Dermis microvascular lymphatic vessel endothelial cell (primary cell): ENCODE measurements at regions not wholly inside any gene's neighbourhood (a gene's known extent, or its start where the extent isn't known, plus 50 kb on each side); places are given as distances from the start of the nearest gene placed in this dataset.
A peak's percentile ranks its signal among the peaks of the same experiment; 100 is the strongest.
"Not testable (repeated sequence)": the region's sequence is repeated elsewhere in the genome, so short reads cannot be mapped to it uniquely, and the experiment has no call there.

ENCODE experiments used
- DNase-seq, 2 donors: peaks; one replicate each; pipeline versions ENCODE4 v3.0.0 to v3.0.0-alpha.2; 2010; ENCODE audit warnings: low read depth in 2 of 2

DNA sequence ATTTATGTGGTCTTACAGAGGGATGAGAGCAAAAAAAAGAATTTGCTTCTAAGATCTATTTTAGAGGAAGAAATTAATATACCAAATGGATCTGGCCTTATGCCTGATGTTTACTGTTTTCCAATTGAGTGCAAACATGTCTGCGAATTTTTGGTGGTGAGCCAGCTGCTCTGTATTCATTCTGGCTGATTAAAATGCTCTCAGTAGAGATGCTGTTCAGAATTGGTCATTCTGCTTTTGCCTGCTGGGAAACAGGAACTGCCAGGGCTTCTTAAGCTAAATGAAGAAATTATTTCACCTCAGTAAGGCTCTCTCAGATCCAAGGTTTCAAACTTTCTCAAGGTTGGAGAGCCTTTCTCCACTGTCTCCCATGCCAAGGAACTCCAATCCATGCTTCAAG lies 132.0 kb upstream of the SV2C start:
- no peak for DNase-seq

DNA sequence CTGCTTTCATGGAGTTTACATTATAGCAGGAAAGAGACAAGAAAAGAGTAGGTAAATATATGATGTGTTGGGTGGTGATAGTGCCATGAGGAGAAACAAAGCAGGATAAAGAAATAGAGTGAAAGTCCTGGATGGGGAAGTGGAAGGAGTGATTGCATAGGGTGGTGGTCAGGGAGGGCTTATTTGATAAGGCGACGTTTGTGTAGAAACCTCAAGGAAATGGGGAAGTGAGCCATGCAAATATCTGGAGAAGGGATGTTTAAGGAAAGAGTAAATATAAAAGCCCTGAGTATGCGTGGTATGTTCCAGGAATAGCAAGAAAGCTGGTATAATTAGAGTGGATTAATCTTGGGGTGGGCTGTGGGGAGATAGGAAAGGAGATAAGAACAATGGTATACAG lies 134.7 kb upstream of the SV2C start:
- no peak for DNase-seq

DNA sequence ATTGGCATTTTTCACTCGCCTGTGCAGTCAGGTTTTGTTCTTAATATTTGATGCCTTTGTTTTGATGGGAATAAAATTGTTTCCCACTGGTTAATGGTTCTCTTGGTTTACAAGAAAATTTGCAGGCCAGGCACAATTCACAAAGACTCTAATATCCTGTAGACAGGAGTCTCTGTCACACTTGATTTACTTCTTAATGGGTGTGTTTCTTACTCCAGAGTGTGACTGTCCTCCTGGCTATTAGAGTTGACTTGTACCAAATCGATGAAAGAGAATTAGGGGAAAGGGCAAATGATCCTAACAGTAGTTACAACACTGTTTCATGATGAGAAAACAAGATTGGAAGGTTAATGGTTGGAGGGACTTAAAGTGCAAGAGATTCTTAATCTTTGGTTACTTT lies 142.8 kb upstream of the SV2C start:
- DNase-seq = no peak

- DNase-seq = no peak
Measured at GRCh38 chr5:75935572-75935971, 147.6 kb upstream of the SV2C start.

GRCh38 chr5:75933489-75933888 lies 149.7 kb upstream of the SV2C start:
- DNase-seq = no peak

DNA sequence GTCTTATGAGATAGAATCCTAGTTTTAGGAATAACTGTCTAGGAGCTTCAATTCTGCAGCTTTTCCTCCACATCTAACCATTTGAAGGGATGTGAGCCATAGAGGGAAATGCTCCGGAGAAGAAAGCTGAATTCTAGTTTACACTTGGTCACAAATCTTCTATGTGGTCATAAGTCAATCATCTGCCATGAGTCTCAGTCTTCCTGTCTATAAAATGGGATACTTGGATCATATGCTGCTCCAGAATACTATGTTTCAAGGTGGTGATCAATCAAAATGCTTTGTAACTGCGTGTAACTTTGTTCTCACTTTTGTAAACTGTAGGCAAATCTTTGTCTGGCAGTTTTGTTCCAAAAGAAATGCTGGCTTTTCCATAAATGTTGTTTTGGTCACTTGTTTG lies 152.0 kb upstream of the SV2C start:
- DNase-seq = no peak

- no peak for DNase-seq
Measured at GRCh38 chr5:75928992-75929391, 154.2 kb upstream of the SV2C start.

- no peak for DNase-seq
Measured at GRCh38 chr5:75922480-75922879, 160.7 kb upstream of the SV2C start.

- no peak for DNase-seq
Measured at GRCh38 chr5:75921011-75921410, 162.2 kb upstream of the SV2C start.

DNA sequence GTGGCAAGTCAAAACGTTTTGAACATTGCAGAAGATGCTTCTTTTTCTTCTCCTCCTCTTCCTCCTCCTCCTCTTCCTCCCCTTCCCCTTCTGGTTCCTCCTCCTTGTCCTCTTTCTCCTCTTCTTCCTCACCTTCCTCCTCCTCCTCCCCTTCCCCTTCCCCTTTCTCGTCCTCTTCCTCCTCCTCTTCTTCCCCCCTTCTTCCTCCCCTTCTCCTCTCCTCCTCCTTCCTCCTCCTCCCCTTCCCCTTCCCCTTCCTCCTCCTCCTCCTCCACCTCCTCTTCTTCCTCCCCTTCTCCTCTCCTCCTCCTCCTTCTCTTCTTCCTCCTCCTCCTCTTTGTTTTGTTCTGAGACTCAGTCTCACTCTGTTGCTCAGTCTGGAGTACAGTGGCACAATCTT lies 167.0 kb upstream of the SV2C start:
- no peak for DNase-seq

GRCh38 chr5:75909223-75909622 lies 174.0 kb upstream of the SV2C start:
- DNase-seq = no peak

GRCh38 chr5:75907651-75908050 lies 175.5 kb upstream of the SV2C start:
- no peak for DNase-seq

- DNase-seq = no peak
Measured at GRCh38 chr5:75894482-75894881, 177.2 kb upstream of the POC5 start.

GRCh38 chr5:75891736-75892135 lies 174.5 kb upstream of the POC5 start:
- DNase-seq = no peak

- DNase-seq = no peak
Measured at GRCh38 chr5:75891020-75891419, 173.8 kb upstream of the POC5 start.

DNA sequence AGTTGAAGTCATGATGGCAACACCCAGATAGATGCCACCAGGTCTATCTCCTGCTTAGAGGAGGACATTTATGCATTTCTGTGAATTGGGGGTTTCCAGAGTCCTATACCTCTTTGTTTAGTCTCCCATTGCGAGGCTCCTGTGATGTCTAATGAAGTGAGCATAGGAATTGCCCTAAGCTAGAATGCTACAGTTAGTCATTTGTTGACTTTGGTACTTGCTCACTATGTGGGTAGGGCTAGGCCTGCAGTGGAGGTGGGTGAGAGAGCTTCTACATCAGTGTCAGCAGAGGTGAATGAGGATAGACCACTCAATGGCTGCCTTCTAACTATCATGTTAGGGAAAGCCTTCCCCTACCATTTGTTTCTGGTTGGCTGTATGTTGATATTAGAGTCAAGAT lies 173.3 kb upstream of the POC5 start:
- no peak for DNase-seq

GRCh38 chr5:75886706-75887105 lies 169.5 kb upstream of the POC5 start:
- peak in 1 of 2 donors; percentile 19 for DNase-seq

DNA sequence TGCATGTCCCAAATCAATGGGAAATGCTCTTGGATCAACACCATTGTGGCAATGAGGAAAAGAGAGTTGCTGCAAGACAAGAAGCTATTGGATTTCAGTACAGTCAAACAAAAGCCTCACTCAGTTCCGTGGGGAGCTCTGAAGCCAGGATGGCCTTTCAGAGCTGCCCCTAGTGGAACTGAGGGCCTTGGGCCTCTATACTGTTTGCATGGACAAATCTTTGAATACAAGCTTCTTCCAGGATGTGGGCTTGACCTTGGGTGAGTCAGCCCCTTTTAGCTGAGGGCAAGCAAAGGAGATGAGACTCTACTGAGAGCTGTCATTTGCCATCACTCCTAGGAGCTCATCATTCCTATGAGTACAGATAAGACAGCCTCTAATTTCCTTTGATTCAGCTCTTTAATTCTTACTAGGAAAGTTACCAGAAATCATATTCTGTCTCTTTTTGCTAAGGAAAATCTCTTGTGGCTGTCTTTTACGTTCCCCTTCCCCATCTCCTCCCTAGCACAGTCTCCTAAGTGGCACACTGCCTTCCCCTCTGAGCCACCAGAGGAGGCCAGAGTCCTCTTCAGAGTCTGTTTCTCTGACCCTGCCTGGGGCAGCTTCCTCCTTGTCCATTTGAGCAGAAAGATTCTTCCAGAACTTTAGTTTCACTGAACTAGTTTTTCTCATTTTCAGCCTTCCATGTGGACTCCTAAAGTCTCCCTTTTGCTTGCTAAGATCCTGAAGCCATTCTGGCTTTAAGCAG lies 168.8 kb upstream of the POC5 start:
- DNase-seq = no peak

GRCh38 chr5:75885321-75885720 lies 168.1 kb upstream of the POC5 start:
- no peak for DNase-seq

DNA sequence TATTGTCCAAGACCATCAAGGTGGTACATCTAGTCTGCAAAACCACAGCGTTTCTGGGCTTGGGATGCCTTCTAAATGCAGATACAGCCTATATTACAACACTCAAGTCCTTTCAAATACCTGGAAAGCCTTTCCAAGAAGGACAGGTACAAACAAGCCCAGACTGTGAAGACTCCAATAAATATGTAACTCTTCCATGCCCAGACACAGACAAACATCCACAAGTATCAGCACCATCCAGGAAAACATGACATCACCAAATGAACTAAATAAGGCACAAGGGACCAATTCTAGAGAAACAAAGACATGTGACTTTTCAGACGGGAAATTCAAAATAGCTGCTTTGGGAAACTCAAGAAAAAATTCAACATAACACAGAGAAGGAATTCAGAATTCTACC lies 152.7 kb upstream of the POC5 start:
- no peak for DNase-seq

DNA sequence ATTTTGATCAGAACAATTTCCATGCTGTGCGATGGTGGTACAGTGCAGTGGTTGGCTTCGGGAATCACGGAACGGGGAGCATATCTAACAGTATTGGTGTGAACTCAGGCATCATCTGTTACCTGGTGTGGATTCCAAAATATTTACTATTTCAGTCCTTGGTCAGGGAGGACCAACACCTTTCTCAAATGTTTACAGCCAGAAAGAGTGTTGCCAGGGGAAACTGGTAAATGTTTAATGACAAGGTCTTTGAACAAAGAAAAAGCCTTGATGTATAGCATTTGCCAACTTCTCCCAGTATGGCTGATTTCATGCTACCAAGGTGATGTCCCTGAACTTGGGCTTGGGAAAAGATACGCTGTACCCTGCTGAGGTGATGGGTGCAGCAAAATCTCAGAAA lies 145.6 kb upstream of the POC5 start:
- no peak for DNase-seq

GRCh38 chr5:75859621-75860020 lies 142.4 kb upstream of the POC5 start:
- DNase-seq = not testable (repeated sequence)

DNA sequence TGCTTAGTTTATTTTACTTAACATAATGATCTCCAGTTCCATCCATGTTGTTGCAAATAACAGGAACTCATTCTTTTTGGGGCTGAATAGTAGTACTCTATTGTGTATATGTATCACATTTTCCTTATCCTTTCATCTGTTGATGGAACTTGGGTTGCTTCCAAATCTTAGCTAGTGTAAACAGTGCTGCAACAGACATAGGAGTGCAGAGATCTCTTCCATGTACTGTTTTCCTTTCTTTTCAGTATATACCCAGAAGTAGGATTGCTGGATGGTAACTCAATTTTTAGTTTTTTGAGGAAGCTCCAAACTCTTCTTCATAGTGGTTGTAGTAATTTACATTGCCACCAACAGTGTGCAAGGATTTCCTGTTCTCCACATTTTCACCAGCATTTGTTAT lies 138.8 kb upstream of the POC5 start:
- DNase-seq = peak; percentile 19 to 22

DNA sequence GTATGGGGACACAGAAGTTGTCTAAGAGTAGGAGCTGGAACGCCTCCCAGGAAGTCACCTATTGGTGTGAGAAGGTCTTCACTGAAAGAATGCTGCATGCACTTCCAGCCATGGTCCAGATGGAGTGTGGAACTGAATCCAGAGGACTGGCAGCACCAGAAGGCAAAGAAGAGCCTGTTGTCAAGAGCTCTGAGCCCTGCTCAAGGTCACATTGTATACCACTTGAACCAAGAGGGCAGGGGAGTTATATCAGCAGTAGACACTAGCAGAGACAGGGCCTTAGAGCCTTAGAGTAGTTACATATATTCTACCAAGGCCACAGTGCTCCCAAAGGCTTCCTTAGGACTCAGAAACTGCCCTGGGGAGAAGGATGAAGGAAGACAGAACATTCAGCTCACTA lies 130.8 kb upstream of the POC5 start:
- no peak for DNase-seq
